Muscle of back (tissue), 3 donors: ENCODE measurements at regions not wholly inside any gene's neighbourhood (a gene's known extent, or its start where the extent isn't known, plus 50 kb on each side); places are given as distances from the start of the nearest gene placed in this dataset.
A peak's percentile ranks its signal among the peaks of the same experiment; 100 is the strongest.
"Not testable (repeated sequence)": the region's sequence is repeated elsewhere in the genome, so short reads cannot be mapped to it uniquely, and the experiment has no call there.

ENCODE experiments used
- DNase-seq, 3 donors: peaks; one replicate each; pipeline versions ENCODE4 v3.0.0 to v3.0.0-alpha.2; 2013

DNA sequence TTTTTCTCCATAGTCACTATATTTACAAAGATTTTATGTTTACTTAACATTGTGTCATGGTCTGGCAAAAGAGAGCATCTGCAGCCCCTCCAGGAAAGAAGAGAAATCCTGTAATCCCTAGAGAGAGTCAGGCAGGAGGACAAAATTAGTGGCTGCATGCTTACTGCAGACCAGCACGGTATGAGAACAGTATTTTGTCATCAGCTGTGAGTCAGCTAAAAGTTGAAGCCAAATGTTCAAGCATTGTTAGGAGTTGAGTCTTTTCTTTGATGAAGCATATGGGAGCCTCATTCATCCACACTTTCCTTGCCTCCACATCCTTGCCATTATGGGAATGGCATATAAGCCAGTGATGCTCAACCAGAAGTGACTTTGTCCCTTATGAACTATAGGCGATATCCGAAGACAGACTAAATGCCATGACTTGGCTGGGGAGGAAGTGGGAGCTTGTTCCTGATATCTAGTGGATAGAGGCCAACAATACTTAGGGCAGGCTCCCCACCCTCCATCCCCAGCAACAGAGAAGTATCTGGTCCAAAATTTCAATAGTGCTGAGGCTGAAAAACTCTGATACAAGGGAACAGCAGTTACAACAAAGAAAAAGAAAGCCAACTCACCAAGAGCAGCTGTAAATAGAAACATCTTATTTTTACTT is 112.0 kb upstream of the OR5AK2 start:
- peak; percentile 13 to 25 (median 23) for DNase-seq

- no peak for DNase-seq
Observed at GRCh38 chr11:56855217-56855616, 106.7 kb upstream of the OR9G4 start.

- no peak for DNase-seq
Observed at GRCh38 chr11:56852131-56852530, 103.6 kb upstream of the OR9G4 start.

DNA sequence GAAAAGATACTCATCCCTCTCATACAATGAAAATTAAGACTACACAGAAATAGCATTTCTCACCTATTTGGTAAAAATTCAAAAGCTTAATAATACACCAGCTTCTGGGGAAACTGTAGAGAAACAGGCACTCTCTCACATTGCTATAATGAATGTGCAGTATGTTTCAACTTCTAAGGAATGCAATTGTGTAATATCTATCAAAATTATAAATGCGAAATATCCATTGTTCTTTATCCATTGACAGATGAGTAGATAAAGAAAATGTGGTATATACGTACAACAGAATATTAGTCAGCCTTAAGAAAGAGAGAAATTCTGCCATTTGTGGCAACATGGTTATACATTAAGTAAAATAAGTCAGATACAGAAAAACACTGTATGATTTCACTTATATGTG is 101.4 kb upstream of the OR9G4 start:
- DNase-seq: no peak

- no peak for DNase-seq
Observed at GRCh38 chr11:56849250-56849649, 100.8 kb upstream of the OR9G4 start.

GRCh38 chr11:56848141-56848809 is 99.8 kb upstream of the OR9G4 start:
- no peak for DNase-seq

DNA sequence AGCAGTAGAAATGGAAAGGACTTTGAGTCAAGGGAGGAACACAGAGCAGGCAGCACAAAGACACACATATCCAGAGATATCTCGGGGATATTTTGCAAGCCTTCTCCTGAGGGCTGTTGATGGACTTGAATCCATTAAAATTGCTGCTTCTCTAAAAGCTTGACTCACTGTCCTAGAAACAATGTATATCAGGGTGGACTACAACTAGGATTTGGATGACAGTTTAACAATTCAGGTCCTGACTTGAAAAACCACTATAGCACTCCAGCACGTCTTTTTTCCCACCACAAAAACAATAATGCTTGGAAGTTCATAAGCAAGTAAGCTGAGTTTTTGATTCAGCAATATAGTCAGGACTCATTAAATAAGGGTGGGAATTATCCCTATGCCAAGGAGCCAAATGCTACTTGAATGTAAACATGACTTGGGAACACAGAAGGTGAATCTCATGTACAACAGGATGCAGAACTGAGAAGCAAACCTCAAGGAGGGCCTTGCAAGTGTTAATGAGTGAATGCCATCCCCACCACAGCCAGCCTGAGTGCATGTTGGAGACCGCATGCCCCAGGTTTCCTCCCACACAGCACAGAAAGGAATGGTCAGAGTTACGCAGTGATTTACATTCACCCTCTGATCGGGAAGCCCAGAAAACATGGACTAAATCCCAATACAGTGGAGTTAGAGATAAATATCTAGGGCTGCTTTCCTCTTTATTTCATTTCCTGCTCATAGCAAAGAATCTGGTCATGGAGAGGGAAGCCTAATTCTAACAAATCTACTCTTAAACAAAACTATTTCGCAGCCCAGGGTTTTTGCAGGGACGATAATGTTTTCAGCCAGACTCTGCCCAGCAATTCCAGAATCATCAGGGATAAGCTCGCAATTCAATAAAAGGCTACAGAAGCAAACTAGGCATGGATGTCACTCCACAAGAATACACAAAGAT is 98.4 kb upstream of the OR9G4 start:
- DNase-seq: no peak

DNA sequence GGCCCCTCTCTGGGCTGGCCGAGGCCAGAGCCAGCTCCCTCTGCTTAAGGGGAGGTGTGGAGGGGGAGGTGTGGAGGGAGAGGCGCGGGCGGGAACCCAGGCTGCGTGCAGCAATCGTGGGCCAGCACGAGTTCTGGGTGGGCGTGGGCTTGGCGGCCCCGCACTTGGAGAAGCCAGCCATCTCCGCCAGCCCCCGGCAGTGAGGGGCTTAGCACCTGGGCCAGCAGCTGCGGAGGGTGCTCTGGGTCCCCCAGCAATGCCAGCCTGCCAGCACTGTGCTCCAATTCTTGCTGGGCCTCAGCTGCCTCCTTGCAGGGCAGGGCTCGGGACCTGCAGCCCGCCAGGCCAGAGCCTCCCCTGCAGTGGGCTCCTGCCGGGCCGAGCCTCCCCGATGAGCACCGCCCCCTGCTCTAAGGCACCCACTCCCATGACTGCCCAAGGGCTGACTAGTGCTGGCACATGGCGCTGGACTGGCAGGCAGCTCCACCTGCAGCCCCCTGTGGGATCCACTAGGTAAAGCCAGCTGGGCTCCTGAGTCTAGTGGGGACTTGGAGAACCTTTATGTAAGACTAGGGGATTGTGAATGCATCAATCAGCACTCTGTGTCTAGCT is 96.7 kb upstream of the OR9G4 start:
- no peak for DNase-seq

- DNase-seq: no peak
Observed at GRCh38 chr11:56843816-56844215, 95.3 kb upstream of the OR9G4 start.

DNA sequence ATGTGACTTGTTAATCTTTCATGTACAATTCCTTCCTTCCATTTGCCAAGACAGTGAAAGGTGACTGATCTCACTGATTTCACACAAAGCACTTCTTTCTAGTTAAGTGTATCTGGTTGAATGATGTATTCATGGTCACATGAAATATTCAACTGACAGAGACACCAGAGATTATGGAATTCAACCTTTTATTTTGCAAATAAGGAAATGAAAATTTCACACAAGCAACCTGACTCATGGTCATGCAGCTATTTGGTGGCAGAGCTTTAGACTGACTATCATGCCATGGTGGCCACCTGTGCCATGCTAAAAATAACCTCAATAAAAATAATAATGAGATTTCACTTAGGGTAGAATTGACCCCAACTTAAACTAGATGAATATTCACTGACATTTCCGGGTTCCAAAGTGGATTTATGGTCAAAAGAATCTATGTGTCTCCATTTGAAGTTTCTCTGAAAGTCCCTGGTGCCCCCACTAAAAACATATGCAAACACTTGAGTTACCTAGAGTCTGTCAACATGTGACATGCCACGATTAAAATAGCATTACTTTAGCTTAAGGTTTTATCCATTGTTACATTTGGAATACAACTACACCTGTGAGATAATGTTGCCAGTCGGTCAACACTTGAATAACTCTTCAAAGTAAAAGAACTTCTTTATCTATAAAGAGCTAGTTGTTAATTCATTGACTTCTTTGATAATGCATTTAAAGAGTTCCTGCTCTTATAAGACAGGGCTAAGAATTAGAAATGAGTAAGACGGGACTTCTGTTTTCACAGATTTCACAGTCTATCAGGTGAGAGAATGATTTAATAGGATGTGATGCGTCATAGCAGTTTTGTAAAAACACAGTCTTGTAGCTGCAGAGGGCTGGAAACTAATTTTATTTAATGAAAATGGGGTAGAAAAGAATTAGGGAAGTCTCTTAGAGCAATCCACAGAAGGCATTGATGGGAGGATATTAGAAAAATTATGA is 94.6 kb upstream of the OR9G4 start:
- no peak for DNase-seq

DNA sequence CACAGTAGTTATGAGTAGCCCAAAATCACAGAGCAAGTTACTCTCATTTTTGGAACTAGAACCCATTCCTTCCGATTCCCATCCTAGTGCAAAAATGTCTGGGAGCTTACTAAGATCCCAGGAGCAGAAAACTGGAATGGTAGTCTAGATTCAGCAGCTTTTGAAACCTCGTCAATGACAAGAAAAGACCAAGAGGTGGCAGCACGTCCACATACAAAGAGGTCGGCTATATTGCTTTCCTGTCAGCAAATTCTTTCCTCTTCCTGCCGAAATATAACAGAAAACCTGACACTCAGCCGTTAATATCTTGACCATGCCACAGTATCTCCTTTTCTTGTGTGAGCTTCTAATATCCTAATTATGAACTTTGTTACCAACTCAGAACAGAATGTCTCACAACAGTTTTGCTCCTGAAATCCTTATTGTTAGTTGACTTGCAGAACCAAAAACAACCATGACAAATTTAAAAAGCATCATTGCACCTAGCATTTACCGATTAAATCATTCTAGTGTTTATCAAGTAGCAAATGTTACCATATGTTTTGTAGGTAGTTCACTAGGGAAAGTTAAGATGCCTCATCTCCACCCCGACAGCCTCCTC is 92.8 kb upstream of the OR9G4 start:
- peak; percentile 47 to 76 (median 60) for DNase-seq

GRCh38 chr11:56827357-56827756 is 78.9 kb upstream of the OR9G4 start:
- DNase-seq: not testable (repeated sequence)

GRCh38 chr11:56819916-56820315 is 71.4 kb upstream of the OR9G4 start:
- no peak for DNase-seq

GRCh38 chr11:56817661-56818060 is 69.2 kb upstream of the OR9G4 start:
- DNase-seq: no peak

DNA sequence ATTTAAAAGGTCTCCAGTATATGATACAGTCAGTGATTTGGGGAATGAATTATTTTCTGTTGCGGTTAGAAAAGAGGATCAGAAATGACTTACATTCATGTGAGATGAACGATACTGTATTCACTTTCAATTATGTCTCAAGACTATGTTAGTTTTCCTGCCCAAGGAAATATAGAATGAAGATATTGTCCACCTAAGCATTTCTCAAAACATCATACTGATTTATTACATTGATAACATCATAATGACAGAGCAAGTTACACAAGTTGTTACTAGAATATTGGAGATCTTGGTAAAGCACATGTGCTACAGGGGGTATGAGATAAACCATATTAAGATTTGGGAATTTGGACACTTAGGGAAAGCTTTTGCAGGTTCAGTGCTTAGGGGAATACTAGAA is 67.8 kb upstream of the OR9G4 start:
- no peak for DNase-seq

- no peak for DNase-seq
Observed at GRCh38 chr11:56808326-56808725, 59.8 kb upstream of the OR9G4 start.

GRCh38 chr11:56799691-56800210 is 51.3 kb upstream of the OR9G4 start:
- no peak for DNase-seq
